ENCODE measurements at regions not wholly inside any gene's neighbourhood (a gene's known extent, or its start where the extent isn't known, plus 50 kb on each side); places are given as distances from the start of the nearest gene placed in this dataset.

DNA sequence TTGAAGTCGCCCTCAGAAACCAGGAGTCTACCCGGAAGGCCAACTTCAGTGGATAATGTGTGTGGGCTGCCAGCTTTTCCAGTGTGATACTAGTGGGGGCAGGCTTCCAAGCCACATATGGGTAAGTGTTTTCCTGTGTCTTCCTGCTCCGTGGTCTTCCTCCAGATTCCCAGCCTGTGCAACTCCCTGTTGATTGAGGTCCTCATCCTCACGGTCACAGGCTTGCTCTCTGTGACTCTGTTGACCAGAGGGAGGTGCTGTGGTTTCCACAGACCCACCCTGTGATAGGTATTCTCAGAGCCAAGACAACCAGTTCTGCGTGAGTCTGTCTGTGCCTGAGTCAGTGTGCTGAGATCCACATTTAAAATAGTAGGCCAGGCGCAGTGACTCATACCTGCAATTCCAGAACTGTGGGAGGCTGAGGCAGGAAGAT is 388.0 kb upstream of the IRX2 start:
- TF ChIP-seq, protein P1, sequence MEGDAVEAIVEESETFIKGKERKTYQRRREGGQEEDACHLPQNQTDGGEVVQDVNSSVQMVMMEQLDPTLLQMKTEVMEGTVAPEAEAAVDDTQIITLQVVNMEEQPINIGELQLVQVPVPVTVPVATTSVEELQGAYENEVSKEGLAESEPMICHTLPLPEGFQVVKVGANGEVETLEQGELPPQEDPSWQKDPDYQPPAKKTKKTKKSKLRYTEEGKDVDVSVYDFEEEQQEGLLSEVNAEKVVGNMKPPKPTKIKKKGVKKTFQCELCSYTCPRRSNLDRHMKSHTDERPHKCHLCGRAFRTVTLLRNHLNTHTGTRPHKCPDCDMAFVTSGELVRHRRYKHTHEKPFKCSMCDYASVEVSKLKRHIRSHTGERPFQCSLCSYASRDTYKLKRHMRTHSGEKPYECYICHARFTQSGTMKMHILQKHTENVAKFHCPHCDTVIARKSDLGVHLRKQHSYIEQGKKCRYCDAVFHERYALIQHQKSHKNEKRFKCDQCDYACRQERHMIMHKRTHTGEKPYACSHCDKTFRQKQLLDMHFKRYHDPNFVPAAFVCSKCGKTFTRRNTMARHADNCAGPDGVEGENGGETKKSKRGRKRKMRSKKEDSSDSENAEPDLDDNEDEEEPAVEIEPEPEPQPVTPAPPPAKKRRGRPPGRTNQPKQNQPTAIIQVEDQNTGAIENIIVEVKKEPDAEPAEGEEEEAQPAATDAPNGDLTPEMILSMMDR (IDR thresholded peaks at IDR 0.05; ENCODE audit: control insufficient read depth, extremely low read depth, insufficient read depth) = no peak
- DNase-seq (ENCODE audit: low read depth) = no peak
- no peak overlapping the region for H3K4me3 ChIP-seq (ENCODE audit: low read depth, low read length)

DNA sequence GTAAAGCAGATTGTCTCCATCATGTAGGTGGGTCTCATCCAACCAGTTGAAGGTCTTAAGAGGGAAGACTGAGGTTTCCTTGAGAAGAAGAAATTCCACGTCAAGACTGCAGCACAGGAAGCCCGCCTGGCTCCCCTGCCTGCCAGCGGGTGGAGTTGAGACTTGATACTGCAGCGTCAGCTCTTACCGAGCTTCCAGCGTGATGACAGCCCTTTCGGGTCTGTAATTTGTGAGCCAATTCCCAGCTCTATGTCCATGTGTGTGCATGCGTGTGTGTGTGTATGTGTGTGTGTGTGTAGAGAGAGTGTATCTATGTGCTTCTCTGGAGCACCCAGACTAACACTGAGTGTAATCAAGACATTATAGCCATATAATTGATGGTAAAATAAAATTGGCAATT is 379.7 kb upstream of the IRX2 start:
- DNase-seq (ENCODE audit: low read depth) = no peak
- TF ChIP-seq, protein P1 (IDR thresholded peaks at IDR 0.05; ENCODE audit: control insufficient read depth, extremely low read depth, insufficient read depth) = no peak
- H3K4me3 ChIP-seq (ENCODE audit: low read depth, low read length) = no peak overlapping the region

DNA sequence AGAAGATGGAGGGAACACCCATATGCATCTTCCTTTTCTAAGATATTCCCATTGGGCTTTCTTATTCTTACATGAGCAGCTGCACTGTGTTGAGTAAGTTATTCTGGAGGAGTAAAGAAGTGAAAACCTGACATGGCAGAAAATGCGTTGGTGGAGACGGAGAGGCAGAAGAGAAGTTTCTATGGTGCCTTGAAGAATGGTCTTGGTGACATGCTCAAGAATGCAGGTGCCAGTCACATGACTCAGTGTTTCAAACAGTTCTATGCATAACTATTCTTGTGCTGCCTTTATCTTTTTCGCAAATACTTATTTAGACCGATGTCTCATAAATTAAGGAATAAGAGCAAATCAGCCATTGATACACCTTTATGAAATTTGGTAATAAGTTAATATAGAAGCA is 377.8 kb upstream of the IRX2 start:
- TF ChIP-seq, protein P1 (IDR thresholded peaks at IDR 0.05; ENCODE audit: control insufficient read depth, extremely low read depth, insufficient read depth) = no peak
- DNase-seq (ENCODE audit: low read depth) = no peak
- no peak overlapping the region for H3K4me3 ChIP-seq (ENCODE audit: low read depth, low read length)

DNA sequence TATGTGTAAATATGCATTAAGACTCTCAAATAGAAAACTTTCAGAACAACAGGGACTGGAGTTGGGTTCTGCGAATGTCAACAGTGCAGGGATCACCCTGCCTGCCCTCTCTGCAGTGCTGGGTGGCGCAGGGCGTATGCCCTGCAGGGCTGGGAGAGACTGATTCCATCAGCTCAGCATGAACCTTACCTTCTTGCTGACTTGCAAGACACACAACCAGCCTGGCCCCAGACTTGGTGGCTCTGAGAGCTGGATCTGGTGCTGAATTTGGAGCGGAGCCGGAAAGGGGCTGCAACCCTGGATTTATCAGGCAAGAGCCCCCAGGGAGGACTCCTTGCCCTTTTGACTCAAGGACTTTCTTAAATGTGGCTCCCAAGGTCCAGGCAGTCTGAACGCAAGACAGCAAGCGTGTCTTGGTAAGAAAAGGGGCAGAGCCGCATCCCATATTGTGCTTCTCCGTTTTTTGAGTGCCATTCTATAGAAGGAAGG is 376.0 kb upstream of the IRX2 start:
- no peak for DNase-seq (ENCODE audit: low read depth)
- TF ChIP-seq, protein P1 (IDR thresholded peaks at IDR 0.05; ENCODE audit: control insufficient read depth, extremely low read depth, insufficient read depth) = no peak
- no peak overlapping the region for H3K4me3 ChIP-seq (ENCODE audit: low read depth, low read length)

DNA sequence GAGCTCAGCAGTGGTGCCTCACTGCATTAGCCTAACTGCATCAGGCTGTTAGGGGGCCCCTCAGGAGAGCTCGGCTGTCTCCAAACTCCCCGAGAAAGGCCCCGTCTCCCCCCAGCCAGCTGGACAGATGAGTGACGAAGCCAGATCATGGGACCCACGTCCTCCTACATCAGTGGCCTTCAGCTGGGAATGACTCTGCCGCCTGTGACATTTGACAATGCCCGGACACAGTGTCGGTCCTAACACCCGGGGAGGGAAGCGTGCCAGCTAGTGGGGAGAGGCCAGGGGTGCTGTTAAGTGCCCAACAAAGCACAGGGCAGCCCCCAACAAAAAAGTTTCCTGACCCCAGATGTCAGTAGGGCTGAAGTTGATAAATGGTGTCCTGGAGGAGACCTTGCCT is 375.2 kb upstream of the IRX2 start:
- no peak overlapping the region for H3K4me3 ChIP-seq (ENCODE audit: low read depth, low read length)
- TF ChIP-seq, protein P1 (IDR thresholded peaks at IDR 0.05; ENCODE audit: control insufficient read depth, extremely low read depth, insufficient read depth) = no peak
- DNase-seq (ENCODE audit: low read depth) = no peak

DNA sequence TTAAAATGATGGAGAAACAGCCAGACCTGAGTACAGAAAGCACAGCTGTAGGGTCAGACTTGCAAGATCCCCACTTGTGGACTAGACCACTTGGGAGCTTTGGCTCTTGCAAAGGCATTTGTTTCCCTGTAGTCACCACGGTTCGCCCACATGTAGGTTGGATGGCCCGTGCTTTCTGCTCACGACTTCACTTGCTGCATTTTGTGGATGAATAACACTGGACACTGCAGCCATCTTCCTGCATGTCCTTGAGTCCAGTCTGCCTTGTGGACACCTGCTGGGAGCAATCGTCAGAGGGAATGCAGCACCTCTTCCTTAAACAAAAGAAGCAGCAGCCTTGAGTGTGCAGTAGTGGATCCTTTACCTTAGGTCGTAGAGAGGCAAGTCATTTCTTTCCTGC is 372.9 kb upstream of the IRX2 start:
- TF ChIP-seq, protein P1 (IDR thresholded peaks at IDR 0.05; ENCODE audit: control insufficient read depth, extremely low read depth, insufficient read depth) = no peak
- no peak overlapping the region for H3K4me3 ChIP-seq (ENCODE audit: low read depth, low read length)
- no peak for DNase-seq (ENCODE audit: low read depth)

DNA sequence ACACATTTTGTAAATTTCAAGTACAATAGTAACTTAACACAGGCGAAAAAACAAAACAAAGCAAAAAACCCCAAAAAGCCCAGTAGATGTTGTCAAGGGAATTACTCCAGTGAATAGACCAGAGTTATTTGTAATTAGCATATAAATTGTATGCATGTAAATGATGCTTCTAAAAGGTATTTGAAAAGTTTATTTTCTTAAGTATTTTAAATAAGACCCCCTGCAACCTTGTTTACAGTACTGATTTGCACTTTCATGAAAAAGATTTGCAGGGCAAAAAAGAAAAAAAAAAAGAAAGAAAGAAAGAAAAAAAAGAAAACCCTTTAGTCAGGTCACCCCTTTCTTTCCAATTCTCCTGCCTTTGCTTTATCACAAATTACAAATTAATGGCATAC is 372.3 kb upstream of the IRX2 start:
- no peak overlapping the region for H3K4me3 ChIP-seq (ENCODE audit: low read depth, low read length)
- DNase-seq (ENCODE audit: low read depth) = no peak
- TF ChIP-seq, protein P1 (IDR thresholded peaks at IDR 0.05; ENCODE audit: control insufficient read depth, extremely low read depth, insufficient read depth) = no peak

All from LNCaP clone FGC (cell line).